ENCODE measurements at regions not wholly inside any gene's neighbourhood (a gene's known extent, or its start where the extent isn't known, plus 50 kb on each side); places are given as distances from the start of the nearest gene placed in this dataset.

DNA sequence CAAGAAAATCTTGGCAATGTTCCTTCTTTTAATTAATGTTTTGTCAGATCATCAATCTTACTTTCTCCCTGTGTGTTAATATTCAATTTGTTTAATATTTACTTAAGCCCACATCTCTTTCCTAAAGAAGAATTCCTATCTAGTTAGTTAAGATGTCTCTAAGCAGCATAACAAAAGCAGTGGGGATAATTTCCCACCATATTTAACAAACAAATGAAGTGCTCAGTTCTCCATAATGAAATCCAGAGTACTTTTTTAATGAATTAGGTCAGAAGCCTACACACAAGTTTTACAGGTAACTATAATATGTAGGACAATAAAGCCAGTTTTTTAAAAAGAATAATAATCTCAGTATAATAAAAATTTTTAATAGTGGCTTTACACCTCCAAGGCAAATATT is 1918.8 kb downstream of the EFNA5 start:
- Histone ChIP-seq H3K4me1 (ENCODE audit: insufficient read depth, low read length) (no peaks in the 10 kb centered on the region), H3K9me3 (ENCODE audit: control insufficient read depth in 1 of 2, low read length in 2 of 2) (no peaks in the 10 kb centered on the region), H3K36me3 (ENCODE audit: insufficient read depth, low read length) (no peaks in the 10 kb centered on the region), H3K27me3 (ENCODE audit: insufficient read depth, low read length) (no peaks in the 10 kb centered on the region), H3K4me3 (ENCODE audit: low read length in 2 of 2) (no peak overlapping the region), H3K27ac (ENCODE audit: low read depth, low read length) (no peak overlapping the region)
- Mint-ChIP-seq H3K4me1 (no peaks in the 10 kb centered on the region), H3K27me3 (no peaks in the 10 kb centered on the region), H3K27ac (no peak overlapping the region), H3K4me3 (no peak overlapping the region), H3K9me3 (peaks cover 0 to 10% (median 4%) of the 10 kb centered on the region in 8 donors), H3K36me3 (no peaks in the 10 kb centered on the region)
- DNase-seq = no peak
- intact Hi-C loops (cut with micrococcal nuclease) = no loop called here
- ChIA-PET CTCF (ENCODE audit: partially characterized antibody) (no interaction called here), POLR2A (ENCODE audit: partially characterized antibody) (no interaction called here)

DNA sequence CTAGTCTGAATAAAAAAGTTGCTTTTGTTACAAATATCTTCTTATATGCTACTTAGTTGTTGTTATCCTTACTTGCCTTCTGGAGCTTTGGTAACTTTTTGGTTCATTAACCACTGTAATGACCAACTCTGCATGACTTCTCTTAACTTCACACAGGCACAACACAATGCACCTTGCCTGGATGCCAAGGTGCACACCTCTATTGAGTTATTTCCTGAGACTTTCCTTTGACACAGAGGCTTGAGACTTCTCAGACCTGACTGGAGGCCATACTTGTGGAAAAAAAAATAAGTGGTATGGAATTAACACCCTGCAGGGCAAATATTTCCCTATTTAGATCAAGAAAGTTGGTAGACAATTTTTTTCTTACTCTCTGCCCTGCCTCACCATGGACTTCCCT is 1925.6 kb downstream of the EFNA5 start:
- Histone ChIP-seq H3K27me3 (ENCODE audit: insufficient read depth, low read length) (no peaks in the 10 kb centered on the region), H3K4me3 (ENCODE audit: low read length in 2 of 2) (no peak overlapping the region), H3K4me1 (ENCODE audit: insufficient read depth, low read length) (no peaks in the 10 kb centered on the region), H3K27ac (ENCODE audit: low read depth, low read length) (no peak overlapping the region), H3K36me3 (ENCODE audit: insufficient read depth, low read length) (no peaks in the 10 kb centered on the region), H3K9me3 (ENCODE audit: control insufficient read depth in 1 of 2, low read length in 2 of 2) (no peaks in the 10 kb centered on the region)
- H3K27me3 Mint-ChIP-seq = no peaks in the 10 kb centered on the region
- H3K4me1 Mint-ChIP-seq = no peaks in the 10 kb centered on the region
- POLR2A ChIA-PET (ENCODE audit: partially characterized antibody) = no interaction called here
- no peak overlapping the region for H3K27ac Mint-ChIP-seq
- CTCF ChIA-PET (ENCODE audit: partially characterized antibody) = no interaction called here
- peaks cover 0 to 12% (median 4%) of the 10 kb centered on the region in 8 donors for H3K9me3 Mint-ChIP-seq
- intact Hi-C loops (cut with micrococcal nuclease) = no loop called here
- H3K4me3 Mint-ChIP-seq = no peak overlapping the region
- DNase-seq = no peak
- no peaks in the 10 kb centered on the region for H3K36me3 Mint-ChIP-seq

GRCh38 chr5:105740242-105740641 is 1930.5 kb downstream of the EFNA5 start:
- no peaks in the 10 kb centered on the region for H3K36me3 ChIP-seq (ENCODE audit: insufficient read depth, low read length)
- H3K4me3 Mint-ChIP-seq = no peak overlapping the region
- no peak overlapping the region for H3K27ac ChIP-seq (ENCODE audit: low read depth, low read length)
- no peaks in the 10 kb centered on the region for H3K9me3 ChIP-seq (ENCODE audit: control insufficient read depth in 1 of 2, low read length in 2 of 2)
- H3K4me1 Mint-ChIP-seq = no peaks in the 10 kb centered on the region
- ChIA-PET POLR2A (ENCODE audit: partially characterized antibody) (no interaction called here), CTCF (ENCODE audit: partially characterized antibody) (no interaction called here)
- H3K27me3 Mint-ChIP-seq = no peaks in the 10 kb centered on the region
- H3K36me3 Mint-ChIP-seq = no peaks in the 10 kb centered on the region
- intact Hi-C loops (cut with micrococcal nuclease) = no loop called here
- no peak overlapping the region for H3K27ac Mint-ChIP-seq
- no peaks in the 10 kb centered on the region for H3K4me1 ChIP-seq (ENCODE audit: insufficient read depth, low read length)
- H3K27me3 ChIP-seq (ENCODE audit: insufficient read depth, low read length) = no peaks in the 10 kb centered on the region
- no peak overlapping the region for H3K4me3 ChIP-seq (ENCODE audit: low read length in 2 of 2)
- DNase-seq = no peak
- peaks cover 0 to 6% (median under 1%) of the 10 kb centered on the region in 8 donors for H3K9me3 Mint-ChIP-seq

DNA sequence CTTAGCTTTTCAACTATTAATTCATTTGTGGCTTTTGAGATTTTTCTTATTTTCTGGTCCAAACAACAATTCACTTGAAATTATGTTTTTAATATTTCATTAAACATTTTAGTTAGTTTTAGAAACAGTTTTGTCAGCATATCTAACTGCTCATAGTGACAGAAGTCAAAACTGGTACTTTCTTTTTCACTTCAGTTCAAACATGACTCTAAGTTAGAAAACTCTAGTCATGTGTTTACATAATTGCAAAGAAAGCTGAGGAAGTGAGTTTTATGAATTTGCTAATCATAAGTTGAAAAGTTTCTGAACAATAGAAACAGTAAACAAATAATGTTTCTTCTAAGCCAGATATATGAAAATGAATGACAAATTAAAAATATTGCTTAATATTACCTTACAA is 1931.0 kb downstream of the EFNA5 start:
- Histone ChIP-seq H3K27me3 (ENCODE audit: insufficient read depth, low read length) (no peaks in the 10 kb centered on the region), H3K9me3 (ENCODE audit: control insufficient read depth in 1 of 2, low read length in 2 of 2) (peaks cover 0 to 4% of the 10 kb centered on the region in 2 donors), H3K27ac (ENCODE audit: low read depth, low read length) (no peak overlapping the region), H3K4me1 (ENCODE audit: insufficient read depth, low read length) (no peaks in the 10 kb centered on the region), H3K36me3 (ENCODE audit: insufficient read depth, low read length) (no peaks in the 10 kb centered on the region), H3K4me3 (ENCODE audit: low read length in 2 of 2) (no peak overlapping the region)
- H3K9me3 Mint-ChIP-seq = peaks cover 0 to 7% (median under 1%) of the 10 kb centered on the region in 8 donors
- H3K27ac Mint-ChIP-seq = no peak overlapping the region
- H3K36me3 Mint-ChIP-seq = no peaks in the 10 kb centered on the region
- H3K4me3 Mint-ChIP-seq = no peak overlapping the region
- intact Hi-C loops (cut with micrococcal nuclease) = no loop called here
- DNase-seq = no peak
- no peaks in the 10 kb centered on the region for H3K27me3 Mint-ChIP-seq
- no peaks in the 10 kb centered on the region for H3K4me1 Mint-ChIP-seq
- ChIA-PET CTCF (ENCODE audit: partially characterized antibody) (no interaction called here), POLR2A (ENCODE audit: partially characterized antibody) (no interaction called here)

DNA sequence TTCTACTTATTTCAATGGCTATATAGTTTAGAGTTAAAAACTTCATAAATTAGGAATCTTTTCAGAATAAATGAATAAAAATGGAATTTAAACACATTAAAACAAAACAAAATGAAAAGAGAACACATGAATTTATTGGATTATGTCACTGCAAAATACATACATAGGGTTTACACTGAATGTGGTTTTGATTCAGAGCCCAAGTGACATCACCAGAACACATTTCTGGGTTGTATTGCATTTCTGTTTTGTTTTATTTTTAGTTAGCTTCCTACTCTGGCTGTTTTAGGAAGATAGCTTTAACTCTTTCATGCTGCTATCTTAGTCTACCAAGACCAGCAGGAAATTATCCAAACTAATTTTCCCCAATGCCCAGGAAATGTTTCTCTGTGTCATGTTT is 1935.0 kb downstream of the EFNA5 start:
- no peaks in the 10 kb centered on the region for H3K36me3 ChIP-seq (ENCODE audit: insufficient read depth, low read length)
- CTCF ChIA-PET (ENCODE audit: partially characterized antibody) = no interaction called here
- H3K4me1 ChIP-seq (ENCODE audit: insufficient read depth, low read length) = no peaks in the 10 kb centered on the region
- no peak overlapping the region for H3K27ac Mint-ChIP-seq
- H3K4me1 Mint-ChIP-seq = no peaks in the 10 kb centered on the region
- no peak overlapping the region for H3K27ac ChIP-seq (ENCODE audit: low read depth, low read length)
- H3K9me3 ChIP-seq (ENCODE audit: control insufficient read depth in 1 of 2, low read length in 2 of 2) = peaks cover 0 to 4% of the 10 kb centered on the region in 2 donors
- H3K4me3 Mint-ChIP-seq = no peak overlapping the region
- H3K4me3 ChIP-seq (ENCODE audit: low read length in 2 of 2) = no peak overlapping the region
- H3K27me3 ChIP-seq (ENCODE audit: insufficient read depth, low read length) = no peaks in the 10 kb centered on the region
- H3K9me3 Mint-ChIP-seq = peaks cover 0 to 7% (median under 1%) of the 10 kb centered on the region in 8 donors
- no peaks in the 10 kb centered on the region for H3K36me3 Mint-ChIP-seq
- intact Hi-C loops (cut with micrococcal nuclease) = no loop called here
- DNase-seq = no peak
- no peaks in the 10 kb centered on the region for H3K27me3 Mint-ChIP-seq
- POLR2A ChIA-PET (ENCODE audit: partially characterized antibody) = no interaction called here

GRCh38 chr5:105730982-105731381 is 1939.8 kb downstream of the EFNA5 start:
- Histone ChIP-seq H3K9me3 (ENCODE audit: control insufficient read depth in 1 of 2, low read length in 2 of 2) (peaks cover 0 to 4% of the 10 kb centered on the region in 2 donors), H3K27me3 (ENCODE audit: insufficient read depth, low read length) (no peaks in the 10 kb centered on the region), H3K36me3 (ENCODE audit: insufficient read depth, low read length) (no peaks in the 10 kb centered on the region), H3K4me3 (ENCODE audit: low read length in 2 of 2) (no peak overlapping the region), H3K27ac (ENCODE audit: low read depth, low read length) (no peak overlapping the region), H3K4me1 (ENCODE audit: insufficient read depth, low read length) (no peaks in the 10 kb centered on the region)
- H3K27ac Mint-ChIP-seq = no peak overlapping the region
- H3K9me3 Mint-ChIP-seq = peaks cover 0 to 8% (median 4%) of the 10 kb centered on the region in 8 donors
- DNase-seq = no peak
- ChIA-PET CTCF (ENCODE audit: partially characterized antibody) (no interaction called here), POLR2A (ENCODE audit: partially characterized antibody) (no interaction called here)
- intact Hi-C loops (cut with micrococcal nuclease) = no loop called here
- H3K27me3 Mint-ChIP-seq = no peaks in the 10 kb centered on the region
- H3K4me3 Mint-ChIP-seq = no peak overlapping the region
- H3K4me1 Mint-ChIP-seq = no peaks in the 10 kb centered on the region
- H3K36me3 Mint-ChIP-seq = no peaks in the 10 kb centered on the region

- H3K9me3 ChIP-seq (ENCODE audit: control insufficient read depth in 1 of 2, low read length in 2 of 2) = no peaks in the 10 kb centered on the region
- intact Hi-C loops (cut with micrococcal nuclease) = no loop called here
- CTCF ChIA-PET (ENCODE audit: partially characterized antibody) = no interaction called here
- Mint-ChIP-seq H3K36me3 (no peaks in the 10 kb centered on the region), H3K9me3 (peaks cover 0 to 27% (median 5%) of the 10 kb centered on the region in 8 donors), H3K4me3 (no peak overlapping the region), H3K4me1 (no peaks in the 10 kb centered on the region), H3K27me3 (no peaks in the 10 kb centered on the region), H3K27ac (no peak overlapping the region)
- POLR2A ChIA-PET (ENCODE audit: partially characterized antibody) = no interaction called here
- H3K27ac ChIP-seq (ENCODE audit: low read depth, low read length) = no peak overlapping the region
- DNase-seq = no peak
- no peaks in the 10 kb centered on the region for H3K4me1 ChIP-seq (ENCODE audit: insufficient read depth, low read length)
- no peaks in the 10 kb centered on the region for H3K27me3 ChIP-seq (ENCODE audit: insufficient read depth, low read length)
- H3K4me3 ChIP-seq (ENCODE audit: low read length in 2 of 2) = no peak overlapping the region
- no peaks in the 10 kb centered on the region for H3K36me3 ChIP-seq (ENCODE audit: insufficient read depth, low read length)
Measured at GRCh38 chr5:105726093-105726492, 1944.6 kb downstream of the EFNA5 start.

- Mint-ChIP-seq H3K4me3 (no peak overlapping the region), H3K9me3 (peaks cover 0 to 25% (median 13%) of the 10 kb centered on the region in 8 donors), H3K27me3 (no peaks in the 10 kb centered on the region), H3K4me1 (no peaks in the 10 kb centered on the region), H3K36me3 (no peaks in the 10 kb centered on the region), H3K27ac (no peak overlapping the region)
- Histone ChIP-seq H3K27ac (ENCODE audit: low read depth, low read length) (no peak overlapping the region), H3K4me3 (ENCODE audit: low read length in 2 of 2) (no peak overlapping the region), H3K36me3 (ENCODE audit: insufficient read depth, low read length) (no peaks in the 10 kb centered on the region), H3K4me1 (ENCODE audit: insufficient read depth, low read length) (no peaks in the 10 kb centered on the region), H3K27me3 (ENCODE audit: insufficient read depth, low read length) (no peaks in the 10 kb centered on the region), H3K9me3 (ENCODE audit: control insufficient read depth in 1 of 2, low read length in 2 of 2) (no peaks in the 10 kb centered on the region)
- ChIA-PET CTCF (ENCODE audit: partially characterized antibody) (no interaction called here), POLR2A (ENCODE audit: partially characterized antibody) (no interaction called here)
- intact Hi-C loops (cut with micrococcal nuclease) = no loop called here
- DNase-seq = no peak
Measured at GRCh38 chr5:105708442-105708841, 1962.3 kb downstream of the EFNA5 start.
